COLO668 (cell line): ENCODE measurements at regions not wholly inside any gene's neighbourhood (a gene's known extent, or its start where the extent isn't known, plus 50 kb on each side); places are given as distances from the start of the nearest gene placed in this dataset.
A peak's percentile ranks its signal among the peaks of the same experiment; 100 is the strongest.
"Not testable (repeated sequence)": the region's sequence is repeated elsewhere in the genome, so short reads cannot be mapped to it uniquely, and the experiment has no call there.

Experiments used
- DNase-seq: peaks from one replicate; lab custom pipeline; 2025; ENCODE audit not compliant: unreplicated experiment; lab: John Stamatoyannopoulos, UW

DNA sequence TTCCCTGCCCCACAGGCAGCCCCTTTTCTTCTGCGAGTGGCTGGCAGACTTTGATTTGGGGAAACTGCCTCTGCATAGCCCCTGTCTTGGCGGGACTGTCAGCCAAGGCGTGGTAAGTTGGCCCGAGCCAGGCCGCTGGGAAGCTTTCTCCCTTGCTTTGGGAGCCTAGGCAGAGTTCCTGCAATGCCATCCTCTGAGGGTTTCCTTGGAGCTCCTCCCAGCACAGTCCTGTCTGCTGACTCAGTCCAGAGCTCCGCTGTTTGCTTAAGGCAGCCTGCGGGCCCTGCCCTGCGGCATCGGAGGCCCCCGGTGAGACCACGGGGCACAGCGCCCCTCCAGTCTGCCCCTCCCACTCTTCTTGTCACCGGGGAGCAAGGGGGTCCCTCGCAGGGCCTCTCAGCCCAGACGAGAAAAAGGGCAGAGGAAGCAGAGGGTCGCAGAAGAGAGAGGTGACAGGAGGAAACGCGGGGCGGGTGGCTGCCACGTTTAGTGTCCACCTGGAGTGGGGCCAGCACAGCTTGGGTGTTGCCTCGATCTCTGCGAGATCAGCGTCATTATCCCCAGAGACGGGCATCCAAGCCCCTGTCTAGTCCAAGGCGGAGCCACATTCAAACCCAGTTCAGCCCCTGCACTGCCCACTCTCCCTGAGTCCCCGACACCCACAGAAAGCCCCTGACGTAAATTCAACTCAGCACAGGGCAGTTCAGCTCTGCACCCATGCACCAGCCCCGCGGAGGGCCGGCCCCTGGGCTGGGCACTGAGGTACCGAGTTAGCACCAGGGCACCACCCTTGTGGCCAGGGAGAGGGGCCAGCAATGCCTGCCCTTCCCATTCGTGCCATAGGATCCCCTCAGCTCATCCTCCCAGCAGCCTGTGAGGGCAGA lies 59.0 kb upstream of the CHST15 start:
- DNase-seq: peak; percentile 75

DNA sequence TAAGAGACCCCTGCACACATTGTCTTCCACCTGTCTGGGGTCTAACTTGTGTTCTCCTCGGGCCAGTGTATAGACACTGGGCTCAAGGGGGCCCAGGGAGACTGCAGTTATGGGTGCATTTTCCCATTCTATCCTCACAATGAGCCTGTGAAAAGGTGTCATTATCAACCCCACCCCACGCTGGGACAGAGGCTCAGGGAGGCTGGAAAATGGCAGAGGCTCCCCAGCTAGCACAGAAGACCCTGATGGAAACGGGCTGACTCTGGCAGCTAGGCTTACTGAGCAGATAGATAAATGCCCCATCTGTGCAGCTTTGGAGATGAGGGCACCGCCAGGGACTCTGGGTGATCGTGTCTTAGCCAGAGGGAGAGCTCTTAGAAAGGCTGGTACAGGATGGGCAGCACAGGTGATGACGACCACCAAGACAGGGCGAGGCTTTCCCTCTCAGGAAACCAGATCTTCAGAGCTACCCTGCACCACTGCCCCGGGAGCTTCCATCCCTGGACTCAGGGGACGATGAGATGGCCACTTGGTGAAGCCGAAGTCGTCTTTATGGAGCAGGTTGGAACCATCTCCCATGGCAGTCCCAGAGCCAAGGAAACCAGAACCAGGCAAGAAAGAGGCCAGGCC lies 58.2 kb upstream of the CHST15 start:
- DNase-seq: no peak

DNA sequence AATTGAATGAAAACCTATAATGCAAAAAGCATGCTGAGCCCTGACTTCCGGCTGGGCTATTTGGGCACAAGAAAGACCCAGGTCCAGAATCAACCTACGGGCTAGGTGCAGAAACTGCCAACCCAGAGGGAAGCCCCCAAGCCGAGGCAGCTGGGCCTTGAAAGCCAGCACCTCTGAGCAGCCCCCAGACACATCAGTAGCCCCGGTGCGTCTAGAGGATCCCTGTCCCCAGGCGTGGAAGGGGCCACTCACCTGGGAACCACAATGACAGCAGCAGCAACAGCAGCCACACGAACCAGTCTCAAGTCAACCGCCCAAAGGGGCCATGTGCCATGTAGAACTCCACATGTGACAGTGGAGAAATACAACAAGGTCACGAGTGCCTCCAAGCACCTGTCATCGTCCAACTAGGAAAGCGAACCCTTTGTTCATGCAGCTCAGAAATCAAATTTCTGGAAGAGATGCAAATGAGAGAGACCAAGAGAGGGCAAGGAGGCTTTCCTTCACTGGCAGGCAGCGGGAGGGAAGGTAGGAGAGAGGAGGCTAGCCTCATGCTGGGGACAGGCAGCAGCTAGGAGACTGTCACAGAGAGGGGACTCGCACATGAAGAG lies 57.5 kb upstream of the CHST15 start:
- DNase-seq: peak; percentile 3

DNA sequence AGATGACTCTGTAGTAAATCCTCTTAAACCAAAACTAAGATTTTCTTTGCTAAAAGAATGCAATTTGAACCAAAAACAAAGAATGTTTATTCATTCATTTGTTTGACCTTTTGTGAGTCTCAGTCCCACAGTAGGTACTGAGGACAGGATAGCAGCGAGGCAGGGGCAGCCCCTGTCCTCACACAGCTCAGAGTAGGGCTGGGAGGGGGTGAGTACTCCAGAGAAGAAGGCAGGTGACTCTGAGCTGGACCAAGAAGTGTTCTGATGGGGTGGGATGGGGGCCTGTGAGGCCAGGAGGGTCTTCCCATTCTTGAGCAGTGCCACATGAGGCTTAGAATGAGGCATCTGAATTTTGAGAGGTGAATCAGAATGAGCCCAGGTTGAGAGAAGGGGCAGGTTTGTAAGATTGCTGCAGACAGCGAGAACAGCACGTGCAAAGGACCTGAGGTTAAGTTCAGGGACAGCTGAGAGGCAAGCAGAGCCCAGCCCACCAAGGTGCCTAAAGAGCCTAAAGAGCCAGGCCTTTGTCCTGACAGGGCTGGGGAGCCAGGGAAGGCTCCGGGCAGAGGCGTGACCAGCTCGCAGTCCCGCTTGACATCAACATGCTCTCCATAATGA lies 56.9 kb upstream of the CHST15 start:
- DNase-seq: no peak

DNA sequence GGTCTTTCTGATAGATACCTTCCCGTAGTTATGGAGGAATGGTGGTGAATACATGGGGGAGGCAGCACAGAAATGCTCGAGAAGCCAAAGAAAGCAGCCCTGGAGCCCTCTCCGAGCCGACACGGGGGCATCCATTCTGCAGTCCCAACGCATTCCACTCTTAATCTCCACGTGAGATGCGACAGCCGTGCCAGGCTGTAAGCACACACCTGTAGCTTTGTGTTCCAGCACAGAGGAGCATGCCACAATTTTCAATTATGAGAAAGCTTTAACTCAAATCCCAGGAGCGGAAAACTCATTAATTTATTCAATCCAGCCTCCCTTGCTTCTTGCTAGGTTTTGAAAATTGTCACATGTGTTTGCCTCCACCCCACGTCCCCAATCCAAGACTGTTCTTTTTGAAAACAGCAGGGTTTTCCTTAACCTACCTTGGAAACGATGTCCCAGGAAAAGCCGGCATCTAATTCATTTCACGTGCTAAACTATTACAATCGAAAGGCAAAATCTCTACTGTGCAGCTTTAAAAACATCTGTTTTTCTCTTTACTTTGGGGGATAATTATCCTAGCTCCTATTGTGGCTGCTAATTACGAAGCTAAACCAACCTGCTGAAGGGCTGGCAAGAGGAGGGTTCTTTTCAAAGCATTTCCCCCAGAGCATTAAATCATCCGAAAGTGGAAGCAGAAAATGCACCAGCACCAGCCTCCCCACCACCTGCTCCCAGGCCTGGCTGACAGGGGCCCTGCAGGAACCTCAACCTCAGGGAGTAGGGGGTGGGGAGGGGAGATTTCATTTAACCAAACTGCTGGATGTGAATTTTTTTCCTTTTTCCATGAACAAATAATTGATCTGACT lies 56.0 kb upstream of the CHST15 start:
- peak; percentile 64 for DNase-seq

DNA sequence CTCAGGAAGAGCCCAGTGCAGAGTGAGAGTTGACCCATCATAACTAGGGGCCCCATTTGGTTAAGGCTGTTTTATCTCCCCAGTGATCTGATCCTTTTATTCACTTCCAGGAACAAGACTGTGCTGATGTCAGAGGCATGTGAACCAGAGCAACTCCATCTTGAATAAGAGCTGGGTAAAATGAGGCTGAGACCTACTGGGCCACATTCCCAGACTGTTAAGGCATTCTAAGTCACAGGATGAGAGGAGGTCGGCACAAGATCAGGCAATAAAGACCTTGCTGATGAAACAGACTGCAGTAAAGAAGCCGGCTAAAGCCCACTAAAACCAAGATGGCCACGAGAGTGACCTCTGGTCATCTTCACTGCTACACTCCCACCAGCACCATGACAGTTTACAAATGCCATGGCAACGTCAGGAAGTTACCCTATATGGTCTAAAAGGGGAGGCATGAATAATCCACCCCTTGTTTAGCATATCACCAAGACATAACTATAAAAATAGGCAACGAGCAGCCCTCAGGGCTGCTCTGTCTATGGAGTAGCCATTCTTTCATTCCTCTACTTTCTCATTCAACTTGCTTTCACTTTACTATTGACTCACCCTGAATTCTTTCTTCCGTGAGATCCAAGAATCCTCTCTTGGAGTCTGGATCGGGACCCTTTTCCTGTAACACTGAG lies 55.3 kb upstream of the CHST15 start:
- not testable (repeated sequence) for DNase-seq

DNA sequence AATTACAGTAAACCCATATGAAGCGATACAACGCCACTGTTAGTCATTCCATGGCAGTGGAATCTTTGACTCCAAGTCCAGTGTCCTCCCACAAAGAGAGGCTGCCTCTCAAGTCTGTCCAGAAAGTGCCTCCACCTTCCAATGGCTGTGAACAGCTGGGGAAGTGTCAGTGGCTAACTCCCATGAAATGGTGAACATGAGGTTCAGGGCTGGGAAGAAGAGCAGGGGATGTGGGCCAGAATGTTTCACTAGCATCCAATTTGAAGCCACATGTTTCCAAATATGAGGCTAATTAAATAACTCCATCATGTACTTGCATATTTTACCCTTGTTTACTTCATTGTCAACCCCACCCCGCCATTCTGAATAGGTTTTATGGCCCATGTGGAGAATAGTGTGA lies 53.1 kb upstream of the CHST15 start:
- no peak for DNase-seq

DNA sequence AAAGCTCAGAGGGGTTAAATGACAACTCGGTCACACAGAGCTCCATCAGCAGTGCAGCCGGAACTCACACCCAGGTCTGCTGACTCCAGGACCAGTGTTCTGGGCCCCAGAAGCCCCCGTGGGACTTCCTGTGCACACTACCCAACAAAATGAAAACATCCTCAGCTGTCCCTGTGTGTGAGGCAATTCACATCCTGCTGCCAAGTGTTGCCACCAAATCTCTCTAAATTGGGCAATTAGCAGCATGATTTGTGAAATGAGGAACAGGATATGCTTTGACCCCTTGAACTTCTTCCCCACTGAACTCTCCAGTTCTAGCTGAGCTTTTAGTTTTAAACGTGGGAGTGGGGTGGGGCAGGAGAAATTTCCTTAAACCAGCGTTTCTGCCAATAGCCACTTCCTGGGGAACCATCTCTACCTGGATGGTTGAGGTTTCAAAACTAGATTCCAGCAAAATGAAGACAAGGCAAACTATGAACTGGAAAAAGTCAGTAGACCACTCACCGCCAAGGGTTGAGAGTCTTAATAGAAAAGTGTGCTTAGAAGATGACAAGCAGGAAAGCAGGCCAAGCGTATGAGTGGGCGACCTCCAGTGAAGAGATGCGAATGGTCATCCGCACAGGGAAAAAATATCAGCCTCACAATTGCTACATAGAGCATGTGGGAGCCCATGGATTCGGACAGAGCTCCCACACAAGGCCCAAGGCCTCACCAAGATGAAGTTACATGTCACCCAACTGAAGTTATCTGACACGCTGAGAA lies 51.9 kb upstream of the CHST15 start:
- no peak for DNase-seq

DNA sequence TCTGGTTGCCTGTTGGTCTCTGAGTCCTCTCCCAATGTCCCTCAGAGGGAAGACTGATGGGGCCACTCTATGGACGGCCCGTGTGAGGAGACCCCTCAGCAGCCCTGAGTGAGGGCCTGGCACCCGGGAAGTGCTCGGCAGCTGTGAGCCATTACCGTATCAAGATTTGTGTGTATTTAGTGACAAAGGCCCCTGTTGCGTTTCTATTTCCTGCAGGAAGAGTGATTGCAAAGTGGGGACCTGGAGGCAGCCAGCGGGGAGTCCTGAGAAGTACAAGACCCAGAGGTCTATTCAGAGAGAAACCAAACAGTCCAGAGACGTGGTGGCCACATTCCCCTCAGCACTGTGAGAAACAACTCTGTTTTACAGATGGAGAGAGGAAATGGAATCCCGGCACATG lies 51.1 kb upstream of the CHST15 start:
- DNase-seq: no peak

DNA sequence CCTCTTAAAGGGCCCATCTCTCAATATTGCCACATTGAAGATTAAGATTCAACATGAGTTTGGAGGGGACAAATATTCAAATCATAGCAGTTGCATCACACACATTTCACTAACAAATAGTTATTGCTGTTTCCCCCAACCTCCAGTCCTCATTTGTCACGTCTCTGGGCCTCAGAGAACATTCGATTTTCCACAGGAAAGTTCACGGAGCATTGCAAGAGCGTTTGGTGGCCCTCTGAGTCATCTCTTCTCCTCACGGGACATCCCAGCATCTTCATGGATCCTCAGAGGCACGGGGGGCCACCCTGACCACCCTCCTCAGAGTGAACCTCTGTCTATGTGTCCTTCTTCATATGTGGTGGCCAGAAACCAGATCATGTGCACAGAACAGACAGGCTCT lies 50.3 kb upstream of the CHST15 start:
- no peak for DNase-seq
